ENCODE measurements at regions not wholly inside any gene's neighbourhood (a gene's known extent, or its start where the extent isn't known, plus 50 kb on each side); places are given as distances from the start of the nearest gene placed in this dataset.

DNA sequence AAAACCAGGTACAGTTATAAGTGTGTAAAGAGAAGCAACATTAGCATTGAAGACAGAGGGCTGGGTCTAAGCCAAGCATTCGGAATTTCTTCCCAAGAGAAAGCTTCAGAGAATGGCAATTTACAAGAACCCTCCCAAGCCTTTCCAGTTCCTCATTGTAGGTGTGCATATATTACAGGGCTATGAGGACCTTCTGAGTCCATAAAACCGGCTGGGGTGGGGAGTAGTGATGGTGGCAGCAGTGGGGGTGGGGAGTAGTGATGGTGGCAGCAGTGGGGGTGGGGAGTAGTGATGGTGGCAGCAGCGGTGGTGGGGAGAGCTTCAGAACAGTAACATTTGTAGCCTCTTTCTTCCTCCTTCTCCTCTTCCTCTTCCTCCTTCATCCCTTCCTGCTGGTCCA is 368.7 kb upstream of the UMPS start:
- Histone ChIP-seq H3K9ac (ENCODE audit: low read length in 3 of 3) (no peak overlapping the region), H3K4me3 (ENCODE audit: low read length in 3 of 3) (no peak overlapping the region), H3K27me3 (ENCODE audit: control insufficient read depth, insufficient read depth, low read length) (no peaks in the 10 kb centered on the region), H3K9me3 (ENCODE audit: control insufficient read depth in 2 of 3, insufficient read depth in 1 of 3, low read length in 3 of 3) (no peaks in the 10 kb centered on the region), H3K4me1 (ENCODE audit: control insufficient read depth in 2 of 3, insufficient read depth in 2 of 3, low read depth in 1 of 3, low read length in 3 of 3) (peaks cover 3 to 5% (median 3%) of the 10 kb centered on the region in 3 donors), H3K36me3 (ENCODE audit: control insufficient read depth in 2 of 3, insufficient read depth in 3 of 3, low read length in 3 of 3) (no peaks in the 10 kb centered on the region), H3K27ac (ENCODE audit: low read depth in 2 of 2, low read length in 2 of 2) (no peak overlapping the region)
- TF ChIP-seq, protein P1, sequence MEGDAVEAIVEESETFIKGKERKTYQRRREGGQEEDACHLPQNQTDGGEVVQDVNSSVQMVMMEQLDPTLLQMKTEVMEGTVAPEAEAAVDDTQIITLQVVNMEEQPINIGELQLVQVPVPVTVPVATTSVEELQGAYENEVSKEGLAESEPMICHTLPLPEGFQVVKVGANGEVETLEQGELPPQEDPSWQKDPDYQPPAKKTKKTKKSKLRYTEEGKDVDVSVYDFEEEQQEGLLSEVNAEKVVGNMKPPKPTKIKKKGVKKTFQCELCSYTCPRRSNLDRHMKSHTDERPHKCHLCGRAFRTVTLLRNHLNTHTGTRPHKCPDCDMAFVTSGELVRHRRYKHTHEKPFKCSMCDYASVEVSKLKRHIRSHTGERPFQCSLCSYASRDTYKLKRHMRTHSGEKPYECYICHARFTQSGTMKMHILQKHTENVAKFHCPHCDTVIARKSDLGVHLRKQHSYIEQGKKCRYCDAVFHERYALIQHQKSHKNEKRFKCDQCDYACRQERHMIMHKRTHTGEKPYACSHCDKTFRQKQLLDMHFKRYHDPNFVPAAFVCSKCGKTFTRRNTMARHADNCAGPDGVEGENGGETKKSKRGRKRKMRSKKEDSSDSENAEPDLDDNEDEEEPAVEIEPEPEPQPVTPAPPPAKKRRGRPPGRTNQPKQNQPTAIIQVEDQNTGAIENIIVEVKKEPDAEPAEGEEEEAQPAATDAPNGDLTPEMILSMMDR (IDR thresholded peaks at IDR 0.05; ENCODE audit: borderline replicate concordance, extremely low read depth, insufficient read depth): no peak
- peak in 1 of 5 donors; percentile 27 for DNase-seq
- no peak for FAIRE-seq
- intact Hi-C loops (cut with DNase I): no loop called here

DNA sequence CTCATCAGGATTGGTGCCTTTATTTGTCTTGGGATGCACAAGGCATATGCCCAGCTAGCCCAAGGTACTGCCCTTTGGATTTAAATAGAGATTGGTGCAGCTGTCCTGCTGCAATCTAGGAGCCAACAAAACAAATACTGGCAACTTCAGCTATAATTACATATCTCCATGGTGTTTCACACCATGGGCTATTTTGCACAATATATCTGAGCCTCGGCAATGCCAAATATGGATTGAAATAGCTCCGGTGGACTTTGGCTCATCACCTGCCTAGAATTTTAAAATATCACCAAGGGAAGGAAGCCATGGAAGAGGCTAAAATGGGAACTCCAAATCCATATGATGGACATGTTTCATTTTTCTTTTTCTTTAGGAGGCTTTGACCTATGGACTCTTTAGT is 367.8 kb upstream of the UMPS start:
- Histone ChIP-seq H3K27me3 (ENCODE audit: control insufficient read depth, insufficient read depth, low read length) (no peaks in the 10 kb centered on the region), H3K4me3 (ENCODE audit: low read length in 3 of 3) (no peak overlapping the region), H3K9ac (ENCODE audit: low read length in 3 of 3) (no peak overlapping the region), H3K36me3 (ENCODE audit: control insufficient read depth in 2 of 3, insufficient read depth in 3 of 3, low read length in 3 of 3) (no peaks in the 10 kb centered on the region), H3K27ac (ENCODE audit: low read depth in 2 of 2, low read length in 2 of 2) (no peak overlapping the region), H3K9me3 (ENCODE audit: control insufficient read depth in 2 of 3, insufficient read depth in 1 of 3, low read length in 3 of 3) (no peaks in the 10 kb centered on the region), H3K4me1 (ENCODE audit: control insufficient read depth in 2 of 3, insufficient read depth in 2 of 3, low read depth in 1 of 3, low read length in 3 of 3) (peaks cover 3 to 5% (median 3%) of the 10 kb centered on the region in 3 donors)
- no peak for FAIRE-seq
- intact Hi-C loops (cut with DNase I): no loop called here
- no peak for DNase-seq
- TF ChIP-seq, protein P1 (IDR thresholded peaks at IDR 0.05; ENCODE audit: borderline replicate concordance, extremely low read depth, insufficient read depth): no peak

DNA sequence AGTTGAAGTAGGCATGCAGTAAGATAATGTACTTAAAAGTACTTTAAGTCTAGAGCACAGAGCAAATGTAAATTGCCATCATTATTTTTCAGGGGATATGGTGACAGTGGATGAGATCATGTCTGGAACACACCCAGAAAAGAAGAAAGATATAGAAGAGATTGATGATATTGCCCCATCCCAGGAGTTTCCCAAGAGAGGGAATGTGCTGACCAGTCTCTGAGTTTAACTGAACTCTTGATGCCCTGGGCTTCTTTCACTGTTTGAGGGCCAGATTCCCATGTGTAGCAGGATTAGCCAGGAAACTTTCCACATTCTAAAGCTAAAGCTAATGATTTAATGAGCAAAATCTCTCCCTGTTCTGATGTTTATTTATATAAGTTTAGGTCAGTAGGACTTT is 366.8 kb upstream of the UMPS start:
- TF ChIP-seq, protein P1 (IDR thresholded peaks at IDR 0.05; ENCODE audit: borderline replicate concordance, extremely low read depth, insufficient read depth): no peak
- FAIRE-seq: no peak
- DNase-seq: peak in 2 of 5 donors; percentile 68 to 83
- intact Hi-C loops (cut with DNase I): no loop called here
- Histone ChIP-seq H3K36me3 (ENCODE audit: control insufficient read depth in 2 of 3, insufficient read depth in 3 of 3, low read length in 3 of 3) (no peaks in the 10 kb centered on the region), H3K4me1 (ENCODE audit: control insufficient read depth in 2 of 3, insufficient read depth in 2 of 3, low read depth in 1 of 3, low read length in 3 of 3) (peaks cover 3 to 5% (median 3%) of the 10 kb centered on the region in 3 donors), H3K27ac (ENCODE audit: low read depth in 2 of 2, low read length in 2 of 2) (no peak overlapping the region), H3K9ac (ENCODE audit: low read length in 3 of 3) (no peak overlapping the region), H3K4me3 (ENCODE audit: low read length in 3 of 3) (no peak overlapping the region), H3K9me3 (ENCODE audit: control insufficient read depth in 2 of 3, insufficient read depth in 1 of 3, low read length in 3 of 3) (no peaks in the 10 kb centered on the region), H3K27me3 (ENCODE audit: control insufficient read depth, insufficient read depth, low read length) (no peaks in the 10 kb centered on the region)
